Suprapubic skin (tissue), 4 donors: ENCODE measurements at regions not wholly inside any gene's neighbourhood (a gene's known extent, or its start where the extent isn't known, plus 50 kb on each side); places are given as distances from the start of the nearest gene placed in this dataset.

Experiments used
- DNase-seq, 2 donors: peaks; one replicate each; pipeline ENCODE4 v3.0.0-alpha.2; 2019; ENCODE audit warnings: low spot score in 2 of 2
- H3K27ac ChIP-seq: fragments of 200-600 bp; sonication (generic); one replicate; pipeline ENCODE4 v1.5.1; 2019
- H3K27me3 ChIP-seq: fragments of 200-600 bp; sonication (generic); one replicate; pipeline ENCODE4 v1.5.1; 2019
- H3K36me3 ChIP-seq: fragments of 200-600 bp; sonication (generic); one replicate; pipeline ENCODE4 v1.5.1; 2019
- H3K4me1 ChIP-seq: fragments of 200-600 bp; sonication (generic); one replicate; pipeline ENCODE4 v1.5.1; 2019
- H3K4me3 ChIP-seq: fragments of 200-600 bp; sonication (generic); one replicate; pipeline ENCODE4 v1.5.1; 2019; ENCODE audit warnings: mild to moderate bottlenecking
- H3K9me3 ChIP-seq: fragments of 200-600 bp; sonication (generic); one replicate; pipeline ENCODE4 v1.5.1; 2019
- EP300 ChIP-seq: sonication (generic); formaldehyde crosslinking; IDR thresholded peaks from one replicate; pipeline ENCODE4 v1.6.1; 2017; ENCODE audit warnings: antibody characterized with exemption
- POLR2A ChIP-seq, 2 donors: fragments of 450-650 bp; IDR thresholded peaks; one replicate each; pipeline ENCODE4 v1.6.1; 2017; ENCODE audit warnings: antibody characterized with exemption in 2 of 2, mild to moderate bottlenecking in 2 of 2, moderate library complexity in 2 of 2
- POLR2AphosphoS5 ChIP-seq, 3 donors: sonication (generic); formaldehyde crosslinking; IDR thresholded peaks; one replicate each; pipeline ENCODE4 v1.6.1; 2017; ENCODE audit warnings: antibody characterized with exemption in 3 of 3
- WGBS: methylation state at CpG from one replicate; pipeline ENCODE4 v1.1.5; 2018; 5-methylcytosine and 5-hydroxymethylcytosine counted together
- TF ChIP-seq, protein P1 (sequence below), 2 donors: fragments of 200-600 bp in 1 of 2; fragments of 450-650 bp in 1 of 2; sonication (generic) in 1 of 2; IDR thresholded peaks; one replicate each; pipeline ENCODE4 v1.5.1; 2016 to 2019; ENCODE audit warnings: antibody characterized with exemption in 2 of 2, mild to moderate bottlenecking in 1 of 2, moderate library complexity in 1 of 2

DNA sequence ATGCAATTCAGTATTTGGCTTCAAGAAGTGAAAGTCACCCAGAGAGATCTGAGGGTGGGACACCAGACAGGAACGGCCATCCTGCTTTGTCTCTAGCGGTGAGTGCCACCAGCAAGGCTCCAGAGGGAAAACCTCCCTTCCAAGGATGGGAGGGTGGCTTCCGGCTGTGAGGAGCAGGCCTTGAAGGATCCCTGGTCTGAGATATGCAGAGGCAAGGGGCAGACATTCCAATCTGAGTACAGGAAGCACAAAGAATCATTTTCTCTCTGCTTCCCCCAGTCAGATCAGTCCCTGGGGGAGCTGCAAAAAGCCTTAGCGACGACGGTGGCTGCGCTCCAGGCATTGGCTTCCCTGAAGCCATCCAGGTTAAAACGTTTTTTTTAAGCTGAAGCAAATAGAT, 167.4 kb downstream of the TEX36 start:
- WGBS: 64% methylated on average over 8 of the region's 8 CpGs
- DNase-seq: no peak
- Histone ChIP-seq H3K36me3 (no peaks in the 10 kb centered on the region), H3K4me3 (no peak overlapping the region), H3K4me1 (peaks cover 18% of the 10 kb centered on the region), H3K9me3 (no peaks in the 10 kb centered on the region), H3K27me3 (peaks cover 4% of the 10 kb centered on the region), H3K27ac (no peak overlapping the region)
- TF ChIP-seq EP300 (no peak), POLR2AphosphoS5 (IDR thresholded peaks at IDR 0.05) (no peak), POLR2A (IDR thresholded peaks at IDR 0.05) (no peak)
- TF ChIP-seq, protein P1, sequence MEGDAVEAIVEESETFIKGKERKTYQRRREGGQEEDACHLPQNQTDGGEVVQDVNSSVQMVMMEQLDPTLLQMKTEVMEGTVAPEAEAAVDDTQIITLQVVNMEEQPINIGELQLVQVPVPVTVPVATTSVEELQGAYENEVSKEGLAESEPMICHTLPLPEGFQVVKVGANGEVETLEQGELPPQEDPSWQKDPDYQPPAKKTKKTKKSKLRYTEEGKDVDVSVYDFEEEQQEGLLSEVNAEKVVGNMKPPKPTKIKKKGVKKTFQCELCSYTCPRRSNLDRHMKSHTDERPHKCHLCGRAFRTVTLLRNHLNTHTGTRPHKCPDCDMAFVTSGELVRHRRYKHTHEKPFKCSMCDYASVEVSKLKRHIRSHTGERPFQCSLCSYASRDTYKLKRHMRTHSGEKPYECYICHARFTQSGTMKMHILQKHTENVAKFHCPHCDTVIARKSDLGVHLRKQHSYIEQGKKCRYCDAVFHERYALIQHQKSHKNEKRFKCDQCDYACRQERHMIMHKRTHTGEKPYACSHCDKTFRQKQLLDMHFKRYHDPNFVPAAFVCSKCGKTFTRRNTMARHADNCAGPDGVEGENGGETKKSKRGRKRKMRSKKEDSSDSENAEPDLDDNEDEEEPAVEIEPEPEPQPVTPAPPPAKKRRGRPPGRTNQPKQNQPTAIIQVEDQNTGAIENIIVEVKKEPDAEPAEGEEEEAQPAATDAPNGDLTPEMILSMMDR (IDR thresholded peaks at IDR 0.05): no peak

DNA sequence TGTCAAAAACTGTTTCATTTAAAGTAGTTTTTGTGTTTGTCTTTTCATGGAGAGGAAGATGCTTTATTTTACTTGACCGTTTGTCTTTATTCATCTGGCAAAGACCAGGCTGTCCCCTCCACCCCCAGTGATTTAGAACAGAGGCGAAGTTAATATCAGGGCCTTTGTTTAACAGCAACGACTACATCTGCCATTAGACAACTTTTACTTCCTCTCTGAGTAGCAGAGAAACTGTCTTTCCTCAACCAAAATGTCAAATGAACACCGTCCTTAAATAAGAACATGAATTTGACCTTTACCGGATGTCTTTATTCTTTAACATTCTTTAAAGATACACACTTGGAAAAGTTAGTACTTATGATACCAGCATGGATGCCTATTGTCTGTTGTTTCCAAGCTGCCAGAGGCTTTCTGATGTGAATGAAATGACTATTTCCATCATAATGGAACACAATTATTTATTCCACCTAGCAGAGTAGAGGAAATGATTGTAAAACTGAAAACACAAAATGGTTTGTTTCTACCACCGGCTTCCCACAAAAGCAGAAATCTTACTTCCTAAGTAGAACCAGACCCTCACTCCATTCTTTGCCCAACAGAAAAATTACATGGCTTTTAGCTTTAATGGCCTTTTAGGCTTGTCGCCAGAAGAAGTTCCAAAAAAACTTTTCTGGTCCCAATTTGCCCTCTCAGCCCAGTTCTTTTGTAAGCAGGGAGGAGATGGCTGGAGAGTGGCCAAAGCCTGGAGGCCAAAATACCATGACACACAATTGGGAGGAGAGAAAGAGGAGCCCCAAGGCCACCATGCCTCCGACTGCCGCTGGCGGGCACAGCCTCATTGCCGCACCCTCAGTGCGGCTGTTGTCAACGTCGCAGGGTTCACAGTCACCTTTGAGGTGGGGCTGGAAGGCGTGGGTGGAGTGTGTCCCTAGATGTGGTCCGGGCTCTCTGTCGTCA, 168.5 kb downstream of the TEX36 start:
- TF ChIP-seq POLR2AphosphoS5 (IDR thresholded peaks at IDR 0.05): no peak
- TF ChIP-seq POLR2A (IDR thresholded peaks at IDR 0.05): no peak
- TF ChIP-seq, protein P1 (IDR thresholded peaks at IDR 0.05): no peak
- no peak for TF ChIP-seq EP300
- WGBS: 43% methylated on average over 17 of the region's 17 CpGs
- Histone ChIP-seq H3K27ac (no peak overlapping the region), H3K9me3 (no peaks in the 10 kb centered on the region), H3K4me1 (peaks cover 18% of the 10 kb centered on the region), H3K36me3 (no peaks in the 10 kb centered on the region), H3K27me3 (peaks cover 4% of the 10 kb centered on the region), H3K4me3 (no peak overlapping the region)
- DNase-seq: no peak

DNA sequence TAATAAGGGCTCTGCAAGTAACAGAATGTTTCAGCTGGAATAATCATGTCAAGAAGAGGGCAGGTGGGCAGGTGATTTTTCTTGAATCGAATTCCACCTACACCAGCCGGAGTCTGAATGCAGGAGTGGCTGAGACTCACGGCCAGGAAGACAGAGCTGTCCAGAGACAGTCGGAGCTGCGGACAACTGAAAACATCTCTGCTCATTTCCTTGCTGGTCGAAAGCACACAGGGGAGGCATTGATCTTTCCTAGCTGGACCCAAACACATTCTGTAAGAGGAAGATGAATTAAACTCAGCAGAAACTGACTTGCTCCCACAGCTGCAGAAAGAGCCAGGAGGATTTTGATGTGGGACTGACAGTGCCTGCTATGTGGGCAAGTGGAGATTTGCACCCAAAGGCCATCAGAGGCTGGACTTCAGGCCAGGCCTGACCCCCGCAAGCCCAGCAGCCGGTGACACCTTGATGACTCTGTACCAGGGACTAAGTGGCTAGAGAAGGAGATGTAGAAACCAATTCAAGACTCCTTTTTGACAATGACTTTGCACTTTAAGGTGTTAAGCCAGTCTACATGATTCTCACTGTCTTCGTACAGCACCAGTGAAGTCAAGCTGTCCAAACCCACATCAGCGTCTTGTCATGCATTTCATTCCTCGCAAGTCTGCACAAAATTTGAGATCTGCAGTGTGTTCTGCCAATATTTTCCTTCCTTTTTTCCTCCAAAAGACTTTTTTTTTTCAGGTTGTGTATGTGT, 169.4 kb downstream of the TEX36 start:
- Histone ChIP-seq H3K9me3 (no peaks in the 10 kb centered on the region), H3K36me3 (no peaks in the 10 kb centered on the region), H3K4me3 (no peak overlapping the region), H3K27ac (no peak overlapping the region), H3K4me1 (peaks cover 18% of the 10 kb centered on the region), H3K27me3 (peaks cover 4% of the 10 kb centered on the region)
- 81% methylated on average over 9 of the region's 11 CpGs for WGBS
- no peak for DNase-seq
- no peak for TF ChIP-seq POLR2AphosphoS5 (IDR thresholded peaks at IDR 0.05)
- TF ChIP-seq POLR2A (IDR thresholded peaks at IDR 0.05): no peak
- TF ChIP-seq EP300: no peak

DNA sequence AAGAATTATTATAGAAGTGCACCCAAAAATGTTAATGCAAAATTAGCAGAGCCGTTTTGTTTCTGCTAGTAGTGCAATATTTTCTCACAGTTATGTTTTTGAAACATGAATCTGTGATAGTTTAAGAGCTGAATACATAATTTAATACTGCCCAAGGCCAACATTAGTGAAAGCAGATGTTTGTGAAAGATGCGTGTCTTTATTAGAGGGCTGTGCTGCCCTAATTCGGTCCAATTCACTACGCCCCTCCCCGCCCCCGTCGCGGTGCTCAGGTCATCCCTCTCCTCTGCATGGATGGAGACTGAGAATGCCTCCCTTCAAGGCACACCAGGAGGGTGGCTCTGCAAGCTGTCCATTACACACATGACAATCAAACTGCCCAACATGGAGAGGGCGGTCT, 172.0 kb downstream of the TEX36 start:
- Histone ChIP-seq H3K27me3 (peaks cover 4% of the 10 kb centered on the region), H3K9me3 (no peaks in the 10 kb centered on the region), H3K4me1 (peaks cover 18% of the 10 kb centered on the region), H3K27ac (no peak overlapping the region), H3K36me3 (no peaks in the 10 kb centered on the region), H3K4me3 (no peak overlapping the region)
- WGBS: 50% methylated on average over 9 of the region's 9 CpGs
- no peak for DNase-seq
- TF ChIP-seq POLR2A (IDR thresholded peaks at IDR 0.05) (no peak), EP300 (no peak)

DNA sequence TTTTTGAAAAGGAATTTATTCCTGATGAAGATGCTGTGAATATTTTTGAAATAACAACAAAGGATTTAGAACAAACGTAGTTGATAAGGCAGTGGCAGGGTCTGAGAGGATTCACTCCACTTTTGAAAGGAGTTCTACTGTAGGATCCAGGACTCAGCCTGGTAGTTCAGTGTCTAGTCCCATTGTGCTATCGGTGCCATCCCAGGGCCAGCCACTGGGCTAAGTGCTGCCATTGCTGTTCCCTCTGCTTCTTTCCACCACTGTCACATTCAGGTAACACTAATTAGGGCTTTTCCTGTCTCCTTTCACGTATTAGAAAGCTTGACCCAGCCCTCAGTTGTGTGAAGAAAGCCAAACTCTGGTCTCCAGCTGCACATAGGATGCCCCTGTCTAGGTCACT, 177.3 kb downstream of the TEX36 start:
- no peak overlapping the region for H3K4me3 ChIP-seq
- no peaks in the 10 kb centered on the region for H3K27me3 ChIP-seq
- DNase-seq: no peak
- no peaks in the 10 kb centered on the region for H3K4me1 ChIP-seq
- no peaks in the 10 kb centered on the region for H3K9me3 ChIP-seq
- TF ChIP-seq EP300 (no peak), POLR2AphosphoS5 (IDR thresholded peaks at IDR 0.05) (no peak), POLR2A (IDR thresholded peaks at IDR 0.05) (no peak)
- TF ChIP-seq, protein P1 (IDR thresholded peaks at IDR 0.05): no peak
- H3K27ac ChIP-seq: no peak overlapping the region
- H3K36me3 ChIP-seq: no peaks in the 10 kb centered on the region
- WGBS: 72% methylated on average over 3 of the region's 3 CpGs

- no peak overlapping the region for H3K4me3 ChIP-seq
Observed at GRCh38 chr10:125502276-125502675, 180.7 kb downstream of the TEX36 start.

More at GRCh38 chr10:125502276-125502675, 180.7 kb downstream of the TEX36 start:
- Histone ChIP-seq H3K36me3 (no peaks in the 10 kb centered on the region), H3K9me3 (no peaks in the 10 kb centered on the region), H3K4me1 (no peaks in the 10 kb centered on the region), H3K27me3 (peaks cover 4% of the 10 kb centered on the region), H3K27ac (no peak overlapping the region)
- TF ChIP-seq POLR2AphosphoS5 (IDR thresholded peaks at IDR 0.05): no peak
- TF ChIP-seq, protein P1 (IDR thresholded peaks at IDR 0.05): no peak
- TF ChIP-seq POLR2A (IDR thresholded peaks at IDR 0.05): no peak
- TF ChIP-seq EP300: no peak
- DNase-seq: no peak
- 87% methylated on average over 8 of the region's 8 CpGs for WGBS
